Stimulated activated CD8-positive, alpha-beta memory T cell treated with anti-CD3 and anti-CD28 coated beads, Interleukin-12 subunit alpha, Interleukin-12 subunit beta, amount 100 ng/mL, for 4 hours (primary cell): ENCODE measurements at regions not wholly inside any gene's neighbourhood (a gene's known extent, or its start where the extent isn't known, plus 50 kb on each side); places are given as distances from the start of the nearest gene placed in this dataset.

ENCODE experiments used
- DNase-seq: peaks from one replicate; pipeline ENCODE4 v3.0.0-alpha.2; 2020; ENCODE audit warnings: low read depth

GRCh38 chr12:111174251-111174960 lies 194.5 kb downstream of the PHETA1 start:
- no peak for DNase-seq

- no peak for DNase-seq
Measured at GRCh38 chr12:111173836-111174235, 195.1 kb downstream of the PHETA1 start.

- DNase-seq: no peak
Measured at GRCh38 chr12:111173391-111173790, 195.5 kb downstream of the PHETA1 start.

- DNase-seq: no peak
Measured at GRCh38 chr12:111172786-111173185, 196.1 kb downstream of the PHETA1 start.

- DNase-seq: no peak
Measured at GRCh38 chr12:111171832-111172231, 197.1 kb downstream of the PHETA1 start.

GRCh38 chr12:111171345-111171744 lies 197.6 kb downstream of the PHETA1 start:
- DNase-seq: no peak

- no peak for DNase-seq
Measured at GRCh38 chr12:111170543-111170942, 198.4 kb downstream of the PHETA1 start.

GRCh38 chr12:111169456-111169855 lies 199.4 kb downstream of the PHETA1 start:
- DNase-seq: no peak

GRCh38 chr12:111169032-111169431 lies 199.9 kb downstream of the PHETA1 start:
- no peak for DNase-seq

- DNase-seq: no peak
Measured at GRCh38 chr12:111168009-111168900, 200.6 kb downstream of the PHETA1 start.

GRCh38 chr12:111166779-111167540 lies 201.9 kb downstream of the PHETA1 start:
- no peak for DNase-seq

GRCh38 chr12:111164833-111165525 lies 203.9 kb downstream of the PHETA1 start:
- DNase-seq: no peak

GRCh38 chr12:111163422-111163821 lies 205.5 kb downstream of the PHETA1 start:
- no peak for DNase-seq

GRCh38 chr12:111161898-111162297 lies 207.0 kb downstream of the PHETA1 start:
- no peak for DNase-seq

GRCh38 chr12:111160350-111161241 lies 208.3 kb downstream of the PHETA1 start:
- DNase-seq: no peak

- no peak for DNase-seq
Measured at GRCh38 chr12:111158992-111159391, 209.9 kb downstream of the PHETA1 start.

GRCh38 chr12:111157486-111157885 lies 211.4 kb downstream of the PHETA1 start:
- DNase-seq: no peak

- no peak for DNase-seq
Measured at GRCh38 chr12:111156304-111156703, 212.6 kb downstream of the PHETA1 start.

GRCh38 chr12:111155521-111155920 lies 213.4 kb downstream of the PHETA1 start:
- no peak for DNase-seq

- no peak for DNase-seq
Measured at GRCh38 chr12:111155020-111155419, 213.9 kb downstream of the PHETA1 start.
